ENCODE measurements at regions not wholly inside any gene's neighbourhood (a gene's known extent, or its start where the extent isn't known, plus 50 kb on each side); places are given as distances from the start of the nearest gene placed in this dataset.

DNA sequence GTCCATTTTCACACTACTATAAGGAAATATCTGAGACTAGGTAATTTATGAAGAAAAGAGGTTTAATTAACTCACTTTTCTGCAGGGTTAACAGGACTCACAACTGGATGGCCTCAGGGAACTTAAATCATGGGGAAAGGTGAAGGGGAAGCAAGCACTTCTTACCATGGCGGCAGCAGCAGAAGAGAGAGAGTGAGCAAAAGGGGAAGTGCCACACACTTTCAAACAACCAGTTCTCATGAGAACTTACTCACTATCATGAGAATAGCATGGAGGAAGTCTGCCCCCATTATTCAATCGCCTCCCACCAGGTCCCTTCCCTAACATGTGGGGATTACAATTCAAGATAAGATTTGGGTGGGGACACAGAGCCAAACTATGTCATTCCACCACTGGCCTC lies 55.1 kb upstream of the NETO1 start:
- CTCF ChIA-PET = no interaction called here
- Histone ChIP-seq H3K79me2 (ENCODE audit: insufficient read depth, low read length) (no peaks in the 10 kb centered on the region), H3K9me3 (ENCODE audit: control insufficient read depth in 1 of 2, insufficient read depth in 1 of 2, low read depth in 1 of 2, low read length in 2 of 2) (peaks cover 26 to 35% of the 10 kb centered on the region in 2 experiments; a peak in 2 of 4 replicates), H4K20me1 (ENCODE audit: insufficient read depth) (no peaks in the 10 kb centered on the region), H3K27ac (ENCODE audit: low read depth, low read length) (no peak overlapping the region), H3K27me3 (ENCODE audit: insufficient read depth, low read length) (no peaks in the 10 kb centered on the region), H2AFZ (ENCODE audit: low read depth, low read length, poor library complexity, severe bottlenecking) (no peak overlapping the region), H3K36me3 (ENCODE audit: control insufficient read depth in 1 of 2, insufficient read depth in 2 of 2, low read length in 2 of 2) (no peaks in the 10 kb centered on the region), H3K9ac (ENCODE audit: low read length) (no peak overlapping the region), H3K4me1 (ENCODE audit: control insufficient read depth in 1 of 2, insufficient read depth in 2 of 2, low read length in 2 of 2) (no peaks in the 10 kb centered on the region), H3K4me2 (ENCODE audit: low read length) (no peak overlapping the region), H3K9me2 (ENCODE audit: insufficient read depth) (no peaks in the 10 kb centered on the region), H3K4me3 (replicated peaks in 1 of 2; ENCODE audit: low read depth in 1 of 2, low read length in 2 of 2) (no peak overlapping the region)
- TF ChIP-seq POLR2AphosphoS5 (IDR thresholded peaks at IDR 0.05; ENCODE audit: low read depth, low read length) (no peak), EZH2phosphoT487 (IDR thresholded peaks at IDR 0.05; ENCODE audit: borderline replicate concordance) (no peak), FOSL1 (IDR thresholded peaks at IDR 0.05; ENCODE audit: low read depth) (no peak), RAD21 (IDR thresholded peaks at IDR 0.05; ENCODE audit: low read depth) (no peak), EZH2 (IDR thresholded peaks at IDR 0.05) (no peak), YY1 (IDR thresholded peaks at IDR 0.05; ENCODE audit: extremely low read depth, insufficient replicate concordance, low read depth, low read length) (no peak), SP1 (IDR thresholded peaks at IDR 0.05; ENCODE audit: low read depth) (no peak), TCF7L2 (IDR thresholded peaks at IDR 0.05; ENCODE audit: borderline replicate concordance, extremely low read depth, insufficient read depth, insufficient read length) (no peak)
- BruUV-seq (replicated peaks) = no TSS peak
- intact Hi-C loops (cut with micrococcal nuclease) = no loop called here
- DNase-seq (ENCODE audit: low read depth, low spot score) (no peak), ATAC-seq (no peak)
- RAD21 ChIA-PET (ENCODE audit: low non-redundant PET in 1 of 2, low total read pairs in 2 of 2, uncharacterized antibody in 2 of 2, unreplicated experiment in 2 of 2) = no interaction called here
- POLR2A ChIA-PET = no interaction called here
